ENCODE measurements at regions not wholly inside any gene's neighbourhood (a gene's known extent, or its start where the extent isn't known, plus 50 kb on each side); places are given as distances from the start of the nearest gene placed in this dataset.

DNA sequence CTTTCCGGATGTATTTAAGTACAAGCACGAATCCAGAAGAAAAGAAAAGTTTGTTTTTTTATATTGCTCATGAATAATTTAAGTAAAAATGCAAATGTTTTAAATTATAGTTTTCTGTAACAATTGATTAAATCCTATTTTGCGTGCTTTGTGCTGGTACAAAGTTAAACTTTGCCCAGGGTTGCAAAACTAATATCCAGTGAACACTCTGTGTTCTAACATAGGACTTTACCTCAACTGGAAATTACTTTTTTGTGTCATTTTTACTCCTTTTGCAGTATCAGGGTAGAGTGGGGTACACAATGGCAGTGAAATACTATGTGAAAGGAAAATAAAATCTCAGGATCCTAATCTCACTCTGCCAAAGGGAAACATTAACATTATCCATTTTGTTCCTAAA is 801.4 kb upstream of the MBL2 start:
- TF ChIP-seq, protein P1, sequence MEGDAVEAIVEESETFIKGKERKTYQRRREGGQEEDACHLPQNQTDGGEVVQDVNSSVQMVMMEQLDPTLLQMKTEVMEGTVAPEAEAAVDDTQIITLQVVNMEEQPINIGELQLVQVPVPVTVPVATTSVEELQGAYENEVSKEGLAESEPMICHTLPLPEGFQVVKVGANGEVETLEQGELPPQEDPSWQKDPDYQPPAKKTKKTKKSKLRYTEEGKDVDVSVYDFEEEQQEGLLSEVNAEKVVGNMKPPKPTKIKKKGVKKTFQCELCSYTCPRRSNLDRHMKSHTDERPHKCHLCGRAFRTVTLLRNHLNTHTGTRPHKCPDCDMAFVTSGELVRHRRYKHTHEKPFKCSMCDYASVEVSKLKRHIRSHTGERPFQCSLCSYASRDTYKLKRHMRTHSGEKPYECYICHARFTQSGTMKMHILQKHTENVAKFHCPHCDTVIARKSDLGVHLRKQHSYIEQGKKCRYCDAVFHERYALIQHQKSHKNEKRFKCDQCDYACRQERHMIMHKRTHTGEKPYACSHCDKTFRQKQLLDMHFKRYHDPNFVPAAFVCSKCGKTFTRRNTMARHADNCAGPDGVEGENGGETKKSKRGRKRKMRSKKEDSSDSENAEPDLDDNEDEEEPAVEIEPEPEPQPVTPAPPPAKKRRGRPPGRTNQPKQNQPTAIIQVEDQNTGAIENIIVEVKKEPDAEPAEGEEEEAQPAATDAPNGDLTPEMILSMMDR (IDR thresholded peaks at IDR 0.05) = no peak
- TF ChIP-seq POLR2A (IDR thresholded peaks at IDR 0.05) = no peak

Measured in heart left ventricle (tissue), 13 donors.